SK-N-SH treated with all-trans-retinoic acid at 6 μM for 48 hours (cell line): ENCODE measurements at regions not wholly inside any gene's neighbourhood (a gene's known extent, or its start where the extent isn't known, plus 50 kb on each side); places are given as distances from the start of the nearest gene placed in this dataset.

ENCODE experiments used
- ATAC-seq: fragments of 200-7000 bp; cut with Tn5 transposase; 3 replicates; pipeline ENCODE4 v1.9.1; 2020; ENCODE audit warnings: mild to moderate bottlenecking, moderate library complexity
- ARNTL ChIP-seq: fragments of 450-650 bp; formaldehyde crosslinking; IDR thresholded peaks from 2 replicates; pipeline ENCODE4 v1.5.0; 2020; ENCODE audit warnings: low read depth, mild to moderate bottlenecking, moderate library complexity, borderline replicate concordance
- BACH2 ChIP-seq: fragments of 250-450 bp; sonication (Bioruptor Pico); IDR thresholded peaks from 2 replicates; pipeline ENCODE4 v1.9.0; 2021; ENCODE audit warnings: mild to moderate bottlenecking, borderline replicate concordance
- CSDC2 ChIP-seq: fragments of 250-450 bp; sonication (Bioruptor Pico); IDR thresholded peaks from 2 replicates; pipeline ENCODE4 v1.5.0; 2020; ENCODE audit warnings: mild to moderate bottlenecking, moderate library complexity
- CSRNP3 ChIP-seq: fragments of 250-450 bp; sonication (Bioruptor Pico); IDR thresholded peaks from 2 replicates; pipeline ENCODE4 v1.5.1; 2021; ENCODE audit warnings: mild to moderate bottlenecking, moderate library complexity
- ESRRG ChIP-seq: fragments of 250-450 bp; sonication (Bioruptor Pico); IDR thresholded peaks from 2 replicates; pipeline ENCODE4 v1.6.1; 2021; ENCODE audit warnings: mild to moderate bottlenecking
- GLIS3 ChIP-seq: fragments of 250-450 bp; sonication (Bioruptor Pico); IDR thresholded peaks from 2 replicates; pipeline ENCODE4 v1.5.0; 2020; ENCODE audit warnings: mild to moderate bottlenecking, moderate library complexity
- ISL1 ChIP-seq: fragments of 250-450 bp; sonication (Bioruptor Pico); IDR thresholded peaks from 2 replicates; pipeline ENCODE4 v2.1.2; 2022; ENCODE audit warnings: mild to moderate bottlenecking, moderate library complexity
- OSR1 ChIP-seq: fragments of 250-450 bp; sonication (Bioruptor Pico); IDR thresholded peaks from 2 replicates; pipeline ENCODE4 v1.8.0; 2022; ENCODE audit warnings: moderate library complexity, mild to moderate bottlenecking, inconsistent platforms
- POU6F1 ChIP-seq: fragments of 250-450 bp; sonication (Bioruptor Pico); IDR thresholded peaks from 2 replicates; pipeline ENCODE4 v1.8.0; 2021; ENCODE audit warnings: low read depth, mild to moderate bottlenecking, moderate library complexity, borderline replicate concordance
- RARB ChIP-seq: fragments of 250-450 bp; sonication (Bioruptor Pico); IDR thresholded peaks from 2 replicates; pipeline ENCODE4 v1.8.0; 2021; ENCODE audit warnings: mild to moderate bottlenecking, moderate library complexity
- SNAI2 ChIP-seq: fragments of 250-450 bp; sonication (Bioruptor Pico); IDR thresholded peaks from 2 replicates; pipeline ENCODE4 v1.5.0; 2020; ENCODE audit warnings: mild to moderate bottlenecking, moderate library complexity
- TCF4 ChIP-seq: fragments of 250-450 bp; sonication (Bioruptor Pico); IDR thresholded peaks from 2 replicates; pipeline ENCODE4 v1.8.0; 2021; ENCODE audit warnings: mild to moderate bottlenecking, moderate library complexity, borderline replicate concordance
- TOX ChIP-seq: fragments of 250-450 bp; sonication (Bioruptor Pico); IDR thresholded peaks from 2 replicates; pipeline ENCODE4 v1.8.0; 2021; ENCODE audit warnings: mild to moderate bottlenecking, moderate library complexity, borderline replicate concordance
- ZC3H10 ChIP-seq: fragments of 250-450 bp; sonication (Bioruptor Pico); IDR thresholded peaks from 2 replicates; pipeline ENCODE4 v1.5.1; 2021; ENCODE audit warnings: mild to moderate bottlenecking, moderate library complexity
- ZFP3 ChIP-seq: fragments of 250-450 bp; sonication (Bioruptor Pico); IDR thresholded peaks from 2 replicates; pipeline ENCODE4 v1.5.0; 2020; ENCODE audit warnings: mild to moderate bottlenecking, moderate library complexity
- ZFP30 ChIP-seq: fragments of 450-650 bp; formaldehyde crosslinking; IDR thresholded peaks from 2 replicates; pipeline ENCODE4 v1.5.0; 2022; ENCODE audit warnings: mild to moderate bottlenecking, moderate library complexity
- ZNF565 ChIP-seq: fragments of 450-650 bp; formaldehyde crosslinking; conservative IDR thresholded peaks from 2 replicates; pipeline ENCODE4 v1.5.0; 2020; ENCODE audit warnings: low read depth, mild to moderate bottlenecking, moderate library complexity
- ZNF70 ChIP-seq: fragments of 450-650 bp; formaldehyde crosslinking; IDR thresholded peaks from 2 replicates; pipeline ENCODE4 v1.5.0; 2020; ENCODE audit warnings: mild to moderate bottlenecking, moderate library complexity
- ZNF8 ChIP-seq: fragments of 450-650 bp; formaldehyde crosslinking; IDR thresholded peaks from 2 replicates; pipeline ENCODE4 v1.5.0; 2020; ENCODE audit warnings: mild to moderate bottlenecking, moderate library complexity
- TF ChIP-seq, protein P1 (sequence below): fragments of 250-450 bp; sonication (Bioruptor Pico); IDR thresholded peaks from 2 replicates; pipeline ENCODE4 v1.5.1; 2020; ENCODE audit warnings: low read depth, mild to moderate bottlenecking, moderate library complexity
- TF ChIP-seq, protein P2 (sequence below): fragments of 250-450 bp; sonication (Bioruptor Pico); IDR thresholded peaks from 2 replicates; pipeline ENCODE4 v1.5.0; 2020; ENCODE audit warnings: mild to moderate bottlenecking, moderate library complexity
- TF ChIP-seq, protein P3 (sequence below): fragments of 250-450 bp; sonication (Bioruptor Pico); IDR thresholded peaks from 2 replicates; pipeline ENCODE4 v1.8.0; 2020; ENCODE audit warnings: mild to moderate bottlenecking, moderate library complexity, borderline replicate concordance

- no peak for ATAC-seq
- TF ChIP-seq ZFP30 (CRISPR knock-in tag) (no peak), TCF4 (CRISPR knock-in tag) (no peak), CSRNP3 (no peak), ARNTL (no peak), RARB (CRISPR knock-in tag) (no peak), BACH2 (CRISPR knock-in tag) (no peak), POU6F1 (no peak), ZNF565 (CRISPR knock-in tag) (no peak), TOX (CRISPR knock-in tag) (no peak), CSDC2 (no peak), ISL1 (CRISPR knock-in tag) (no peak), GLIS3 (CRISPR knock-in tag) (no peak), ESRRG (CRISPR knock-in tag) (no peak), ZNF8 (CRISPR knock-in tag) (no peak), ZNF70 (CRISPR knock-in tag) (no peak)
- TF ChIP-seq, protein P1, sequence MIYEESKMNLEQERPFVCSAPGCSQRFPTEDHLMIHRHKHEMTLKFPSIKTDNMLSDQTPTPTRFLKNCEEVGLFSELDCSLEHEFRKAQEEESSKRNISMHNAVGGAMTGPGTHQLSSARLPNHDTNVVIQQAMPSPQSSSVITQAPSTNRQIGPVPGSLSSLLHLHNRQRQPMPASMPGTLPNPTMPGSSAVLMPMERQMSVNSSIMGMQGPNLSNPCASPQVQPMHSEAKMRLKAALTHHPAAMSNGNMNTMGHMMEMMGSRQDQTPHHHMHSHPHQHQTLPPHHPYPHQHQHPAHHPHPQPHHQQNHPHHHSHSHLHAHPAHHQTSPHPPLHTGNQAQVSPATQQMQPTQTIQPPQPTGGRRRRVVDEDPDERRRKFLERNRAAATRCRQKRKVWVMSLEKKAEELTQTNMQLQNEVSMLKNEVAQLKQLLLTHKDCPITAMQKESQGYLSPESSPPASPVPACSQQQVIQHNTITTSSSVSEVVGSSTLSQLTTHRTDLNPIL (CRISPR knock-in tag), result no peak
- TF ChIP-seq, protein P2, sequence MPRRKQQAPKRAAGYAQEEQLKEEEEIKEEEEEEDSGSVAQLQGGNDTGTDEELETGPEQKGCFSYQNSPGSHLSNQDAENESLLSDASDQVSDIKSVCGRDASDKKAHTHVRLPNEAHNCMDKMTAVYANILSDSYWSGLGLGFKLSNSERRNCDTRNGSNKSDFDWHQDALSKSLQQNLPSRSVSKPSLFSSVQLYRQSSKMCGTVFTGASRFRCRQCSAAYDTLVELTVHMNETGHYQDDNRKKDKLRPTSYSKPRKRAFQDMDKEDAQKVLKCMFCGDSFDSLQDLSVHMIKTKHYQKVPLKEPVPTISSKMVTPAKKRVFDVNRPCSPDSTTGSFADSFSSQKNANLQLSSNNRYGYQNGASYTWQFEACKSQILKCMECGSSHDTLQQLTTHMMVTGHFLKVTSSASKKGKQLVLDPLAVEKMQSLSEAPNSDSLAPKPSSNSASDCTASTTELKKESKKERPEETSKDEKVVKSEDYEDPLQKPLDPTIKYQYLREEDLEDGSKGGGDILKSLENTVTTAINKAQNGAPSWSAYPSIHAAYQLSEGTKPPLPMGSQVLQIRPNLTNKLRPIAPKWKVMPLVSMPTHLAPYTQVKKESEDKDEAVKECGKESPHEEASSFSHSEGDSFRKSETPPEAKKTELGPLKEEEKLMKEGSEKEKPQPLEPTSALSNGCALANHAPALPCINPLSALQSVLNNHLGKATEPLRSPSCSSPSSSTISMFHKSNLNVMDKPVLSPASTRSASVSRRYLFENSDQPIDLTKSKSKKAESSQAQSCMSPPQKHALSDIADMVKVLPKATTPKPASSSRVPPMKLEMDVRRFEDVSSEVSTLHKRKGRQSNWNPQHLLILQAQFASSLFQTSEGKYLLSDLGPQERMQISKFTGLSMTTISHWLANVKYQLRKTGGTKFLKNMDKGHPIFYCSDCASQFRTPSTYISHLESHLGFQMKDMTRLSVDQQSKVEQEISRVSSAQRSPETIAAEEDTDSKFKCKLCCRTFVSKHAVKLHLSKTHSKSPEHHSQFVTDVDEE (CRISPR knock-in tag), result no peak
These were observed 61.8 kb upstream of the DOCK1 start for GRCh38 chr10:126843299-126843934.

GRCh38 chr10:126844406-126844805 lies 60.8 kb upstream of the DOCK1 start:
- ATAC-seq, result no peak
- TF ChIP-seq RARB (CRISPR knock-in tag), result no peak
- no peak for TF ChIP-seq CSDC2
- no peak for TF ChIP-seq OSR1 (CRISPR knock-in tag)
- TF ChIP-seq, protein P3, sequence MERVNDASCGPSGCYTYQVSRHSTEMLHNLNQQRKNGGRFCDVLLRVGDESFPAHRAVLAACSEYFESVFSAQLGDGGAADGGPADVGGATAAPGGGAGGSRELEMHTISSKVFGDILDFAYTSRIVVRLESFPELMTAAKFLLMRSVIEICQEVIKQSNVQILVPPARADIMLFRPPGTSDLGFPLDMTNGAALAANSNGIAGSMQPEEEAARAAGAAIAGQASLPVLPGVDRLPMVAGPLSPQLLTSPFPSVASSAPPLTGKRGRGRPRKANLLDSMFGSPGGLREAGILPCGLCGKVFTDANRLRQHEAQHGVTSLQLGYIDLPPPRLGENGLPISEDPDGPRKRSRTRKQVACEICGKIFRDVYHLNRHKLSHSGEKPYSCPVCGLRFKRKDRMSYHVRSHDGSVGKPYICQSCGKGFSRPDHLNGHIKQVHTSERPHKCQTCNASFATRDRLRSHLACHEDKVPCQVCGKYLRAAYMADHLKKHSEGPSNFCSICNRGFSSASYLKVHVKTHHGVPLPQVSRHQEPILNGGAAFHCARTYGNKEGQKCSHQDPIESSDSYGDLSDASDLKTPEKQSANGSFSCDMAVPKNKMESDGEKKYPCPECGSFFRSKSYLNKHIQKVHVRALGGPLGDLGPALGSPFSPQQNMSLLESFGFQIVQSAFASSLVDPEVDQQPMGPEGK, result no peak
- TF ChIP-seq, protein P2 (CRISPR knock-in tag), result no peak
- TF ChIP-seq ZC3H10 (CRISPR knock-in tag), result no peak
- TF ChIP-seq ZFP30 (CRISPR knock-in tag), result no peak
- no peak for TF ChIP-seq ISL1 (CRISPR knock-in tag)
- TF ChIP-seq ZNF8 (CRISPR knock-in tag), result no peak
- TF ChIP-seq BACH2 (CRISPR knock-in tag), result no peak
- no peak for TF ChIP-seq POU6F1
- no peak for TF ChIP-seq ZNF565 (CRISPR knock-in tag)
- no peak for TF ChIP-seq TOX (CRISPR knock-in tag)
- no peak for TF ChIP-seq SNAI2 (CRISPR knock-in tag)
- TF ChIP-seq ZNF70 (CRISPR knock-in tag), result no peak
- no peak for TF ChIP-seq CSRNP3
- no peak for TF ChIP-seq ZFP3
